ENCODE measurements at regions not wholly inside any gene's neighbourhood (a gene's known extent, or its start where the extent isn't known, plus 50 kb on each side); places are given as distances from the start of the nearest gene placed in this dataset.

GRCh38 chr13:44816701-44817100 lies 172.6 kb downstream of the NUFIP1 start:
- H3K27me3 ChIP-seq (ENCODE audit: control insufficient read depth in 4 of 4, insufficient read depth in 4 of 4, low read length in 3 of 4): no peaks in the 10 kb centered on the region
- no peaks in the 10 kb centered on the region for H3K4me1 ChIP-seq (ENCODE audit: control insufficient read depth in 4 of 4, insufficient read depth in 4 of 4, low read length in 3 of 4)
- H3K9ac ChIP-seq (ENCODE audit: low read depth in 1 of 2, low read length in 2 of 2): no peak overlapping the region
- no peak for TF ChIP-seq ZBTB33 (IDR thresholded peaks at IDR 0.05)
- TF ChIP-seq YY1 (IDR thresholded peaks at IDR 0.05): no peak
- no peak for TF ChIP-seq JUND (IDR thresholded peaks at IDR 0.05)
- TF ChIP-seq FOXA1 (IDR thresholded peaks at IDR 0.05): no peak
- TF ChIP-seq, protein P1, sequence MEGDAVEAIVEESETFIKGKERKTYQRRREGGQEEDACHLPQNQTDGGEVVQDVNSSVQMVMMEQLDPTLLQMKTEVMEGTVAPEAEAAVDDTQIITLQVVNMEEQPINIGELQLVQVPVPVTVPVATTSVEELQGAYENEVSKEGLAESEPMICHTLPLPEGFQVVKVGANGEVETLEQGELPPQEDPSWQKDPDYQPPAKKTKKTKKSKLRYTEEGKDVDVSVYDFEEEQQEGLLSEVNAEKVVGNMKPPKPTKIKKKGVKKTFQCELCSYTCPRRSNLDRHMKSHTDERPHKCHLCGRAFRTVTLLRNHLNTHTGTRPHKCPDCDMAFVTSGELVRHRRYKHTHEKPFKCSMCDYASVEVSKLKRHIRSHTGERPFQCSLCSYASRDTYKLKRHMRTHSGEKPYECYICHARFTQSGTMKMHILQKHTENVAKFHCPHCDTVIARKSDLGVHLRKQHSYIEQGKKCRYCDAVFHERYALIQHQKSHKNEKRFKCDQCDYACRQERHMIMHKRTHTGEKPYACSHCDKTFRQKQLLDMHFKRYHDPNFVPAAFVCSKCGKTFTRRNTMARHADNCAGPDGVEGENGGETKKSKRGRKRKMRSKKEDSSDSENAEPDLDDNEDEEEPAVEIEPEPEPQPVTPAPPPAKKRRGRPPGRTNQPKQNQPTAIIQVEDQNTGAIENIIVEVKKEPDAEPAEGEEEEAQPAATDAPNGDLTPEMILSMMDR (IDR thresholded peaks at IDR 0.05; ENCODE audit: low read depth, low read length, missing input control): no peak
- TF ChIP-seq, protein P2, sequence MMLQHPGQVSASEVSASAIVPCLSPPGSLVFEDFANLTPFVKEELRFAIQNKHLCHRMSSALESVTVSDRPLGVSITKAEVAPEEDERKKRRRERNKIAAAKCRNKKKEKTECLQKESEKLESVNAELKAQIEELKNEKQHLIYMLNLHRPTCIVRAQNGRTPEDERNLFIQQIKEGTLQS (IDR thresholded peaks at IDR 0.05): no peak
- no peak for TF ChIP-seq RXRA (IDR thresholded peaks at IDR 0.05)
- TF ChIP-seq NR2F2 (IDR thresholded peaks at IDR 0.05): no peak
- no peak for TF ChIP-seq SP1 (IDR thresholded peaks at IDR 0.05)
- TF ChIP-seq, protein P3, sequence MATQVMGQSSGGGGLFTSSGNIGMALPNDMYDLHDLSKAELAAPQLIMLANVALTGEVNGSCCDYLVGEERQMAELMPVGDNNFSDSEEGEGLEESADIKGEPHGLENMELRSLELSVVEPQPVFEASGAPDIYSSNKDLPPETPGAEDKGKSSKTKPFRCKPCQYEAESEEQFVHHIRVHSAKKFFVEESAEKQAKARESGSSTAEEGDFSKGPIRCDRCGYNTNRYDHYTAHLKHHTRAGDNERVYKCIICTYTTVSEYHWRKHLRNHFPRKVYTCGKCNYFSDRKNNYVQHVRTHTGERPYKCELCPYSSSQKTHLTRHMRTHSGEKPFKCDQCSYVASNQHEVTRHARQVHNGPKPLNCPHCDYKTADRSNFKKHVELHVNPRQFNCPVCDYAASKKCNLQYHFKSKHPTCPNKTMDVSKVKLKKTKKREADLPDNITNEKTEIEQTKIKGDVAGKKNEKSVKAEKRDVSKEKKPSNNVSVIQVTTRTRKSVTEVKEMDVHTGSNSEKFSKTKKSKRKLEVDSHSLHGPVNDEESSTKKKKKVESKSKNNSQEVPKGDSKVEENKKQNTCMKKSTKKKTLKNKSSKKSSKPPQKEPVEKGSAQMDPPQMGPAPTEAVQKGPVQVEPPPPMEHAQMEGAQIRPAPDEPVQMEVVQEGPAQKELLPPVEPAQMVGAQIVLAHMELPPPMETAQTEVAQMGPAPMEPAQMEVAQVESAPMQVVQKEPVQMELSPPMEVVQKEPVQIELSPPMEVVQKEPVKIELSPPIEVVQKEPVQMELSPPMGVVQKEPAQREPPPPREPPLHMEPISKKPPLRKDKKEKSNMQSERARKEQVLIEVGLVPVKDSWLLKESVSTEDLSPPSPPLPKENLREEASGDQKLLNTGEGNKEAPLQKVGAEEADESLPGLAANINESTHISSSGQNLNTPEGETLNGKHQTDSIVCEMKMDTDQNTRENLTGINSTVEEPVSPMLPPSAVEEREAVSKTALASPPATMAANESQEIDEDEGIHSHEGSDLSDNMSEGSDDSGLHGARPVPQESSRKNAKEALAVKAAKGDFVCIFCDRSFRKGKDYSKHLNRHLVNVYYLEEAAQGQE (IDR thresholded peaks at IDR 0.05): no peak
- no peaks in the 10 kb centered on the region for H3K9me3 ChIP-seq (ENCODE audit: control insufficient read depth in 4 of 4, low read length in 3 of 4)
- DNase-seq (ENCODE audit: low spot score): no peak
- WGBS: 88% methylated on average over 1 of the region's 1 CpG
- no peaks in the 10 kb centered on the region for H3K36me3 ChIP-seq (ENCODE audit: control insufficient read depth in 4 of 4, insufficient read depth in 3 of 4, low read depth in 1 of 4, low read length in 3 of 4)
- H3K4me3 ChIP-seq (ENCODE audit: low read depth in 1 of 3, low read length in 3 of 3): no peak overlapping the region
- H3K27ac ChIP-seq (ENCODE audit: low read depth in 1 of 2, low read length in 2 of 2): no peak overlapping the region

GRCh38 chr13:44815623-44816022 lies 173.6 kb downstream of the NUFIP1 start:
- Histone ChIP-seq H3K4me3 (ENCODE audit: low read depth in 1 of 3, low read length in 3 of 3) (no peak overlapping the region), H3K27me3 (ENCODE audit: control insufficient read depth in 4 of 4, insufficient read depth in 4 of 4, low read length in 3 of 4) (no peaks in the 10 kb centered on the region), H3K4me1 (ENCODE audit: control insufficient read depth in 4 of 4, insufficient read depth in 4 of 4, low read length in 3 of 4) (no peaks in the 10 kb centered on the region), H3K27ac (ENCODE audit: low read depth in 1 of 2, low read length in 2 of 2) (no peak overlapping the region), H3K9ac (ENCODE audit: low read depth in 1 of 2, low read length in 2 of 2) (no peak overlapping the region), H3K9me3 (ENCODE audit: control insufficient read depth in 4 of 4, low read length in 3 of 4) (no peaks in the 10 kb centered on the region), H3K36me3 (ENCODE audit: control insufficient read depth in 4 of 4, insufficient read depth in 3 of 4, low read depth in 1 of 4, low read length in 3 of 4) (no peaks in the 10 kb centered on the region)
- WGBS: 32% methylated on average over 5 of the region's 5 CpGs
- TF ChIP-seq, protein P3 (IDR thresholded peaks at IDR 0.05): no peak
- no peak for DNase-seq (ENCODE audit: low spot score)

Data from liver (tissue), 8 donors.